Mesenchymal stem cell (in vitro differentiated cells and primary cell): ENCODE measurements at regions not wholly inside any gene's neighbourhood (a gene's known extent, or its start where the extent isn't known, plus 50 kb on each side); places are given as distances from the start of the nearest gene placed in this dataset.

Source experiments
- DNase-seq: peaks from one replicate; pipeline ENCODE4 v3.0.0-alpha.2; 2013
- H2AFZ ChIP-seq: one replicate; pipeline ENCODE4 v1.6.1; 2013; ENCODE audit warnings: low read depth, mild to moderate bottlenecking, control low read depth, inconsistent platforms, low read length, moderate library complexity
- H2AK5ac ChIP-seq: 2 replicates; pipeline ENCODE4 v1.6.1; 2013; ENCODE audit warnings: low read length, moderate library complexity, mild to moderate bottlenecking, inconsistent platforms; ENCODE audit not compliant: severe bottlenecking
- H2BK120ac ChIP-seq: one replicate; pipeline ENCODE4 v1.6.1; 2013; ENCODE audit warnings: low read depth, mild to moderate bottlenecking, inconsistent platforms, low read length, moderate library complexity
- H2BK12ac ChIP-seq, 2 experiments: one replicate each; pipeline ENCODE4 v1.6.1; 2013; ENCODE audit warnings: inconsistent platforms in 2 of 2, low read length in 2 of 2, mild to moderate bottlenecking in 2 of 2, moderate library complexity in 2 of 2, control low read depth in 1 of 2
- H2BK15ac ChIP-seq: one replicate; pipeline ENCODE4 v1.6.1; 2013; ENCODE audit warnings: mild to moderate bottlenecking, low read depth, inconsistent platforms; ENCODE audit not compliant: poor library complexity, severe bottlenecking
- H2BK5ac ChIP-seq: 2 replicates; pipeline ENCODE4 v1.6.1; 2013; ENCODE audit warnings: low read depth, mild to moderate bottlenecking, low read length, control low read depth, inconsistent platforms; ENCODE audit not compliant: poor library complexity, severe bottlenecking
- H3K14ac ChIP-seq, 2 experiments: one replicate each; pipeline ENCODE4 v1.6.1; 2013; ENCODE audit warnings: inconsistent platforms in 2 of 2, low read length in 2 of 2, control low read depth in 1 of 2, mild to moderate bottlenecking in 1 of 2, moderate library complexity in 1 of 2
- H3K18ac ChIP-seq, 2 experiments: one replicate each; pipeline ENCODE4 v1.6.1; 2013; ENCODE audit warnings: inconsistent platforms in 2 of 2, low read length in 2 of 2, control low read depth in 1 of 2, low read depth in 1 of 2, mild to moderate bottlenecking in 1 of 2
- H3K23ac ChIP-seq, 2 experiments: one replicate each; pipeline ENCODE4 v1.6.1; 2013; ENCODE audit warnings: inconsistent platforms in 2 of 2, low read length in 2 of 2, mild to moderate bottlenecking in 2 of 2, moderate library complexity in 2 of 2, control low read depth in 1 of 2
- H3K27ac ChIP-seq: 2 replicates; pipeline ENCODE4 v1.5.1; 2013; ENCODE audit warnings: mild to moderate bottlenecking, moderate library complexity, low read length, control low read depth, inconsistent platforms; ENCODE audit not compliant: poor library complexity, severe bottlenecking
- H3K27me3 ChIP-seq, 2 experiments: 2 replicates each; pipeline versions ENCODE4 v1.6.1 to v1.7.0; 2013; ENCODE audit warnings: low read length in 2 of 2, mild to moderate bottlenecking in 2 of 2, moderate library complexity in 2 of 2, control low read depth in 1 of 2, inconsistent platforms in 1 of 2; ENCODE audit not compliant: control insufficient read depth in 1 of 2, insufficient read depth in 1 of 2
- H3K36me3 ChIP-seq, 2 experiments: 2 replicates each; pipeline versions ENCODE4 v1.6.1 to v1.7.0; 2013; ENCODE audit warnings: low read length in 2 of 2, control low read depth in 1 of 2, inconsistent platforms in 1 of 2, low read depth in 1 of 2, mild to moderate bottlenecking in 1 of 2; ENCODE audit not compliant: insufficient read depth in 2 of 2, control insufficient read depth in 1 of 2
- H3K4ac ChIP-seq, 2 experiments: one replicate each; pipeline ENCODE4 v1.6.1; 2013; ENCODE audit warnings: inconsistent platforms in 2 of 2, low read length in 2 of 2, mild to moderate bottlenecking in 2 of 2, moderate library complexity in 2 of 2, control low read depth in 1 of 2, low read depth in 1 of 2
- H3K4me1 ChIP-seq: 2 replicates; pipeline ENCODE4 v1.6.1; 2013; ENCODE audit warnings: low read depth, low read length, control low read depth; ENCODE audit not compliant: control insufficient read depth, insufficient read depth
- H3K4me2 ChIP-seq: 2 replicates; pipeline ENCODE4 v1.6.1; 2013; ENCODE audit warnings: low read length, mild to moderate bottlenecking, inconsistent platforms; ENCODE audit not compliant: poor library complexity, severe bottlenecking
- H3K4me3 ChIP-seq, 2 experiments: 2 replicates each; pipeline versions ENCODE4 v1.5.1 to v1.7.0; 2013; ENCODE audit warnings: low read length in 2 of 2, mild to moderate bottlenecking in 2 of 2, control low read depth in 1 of 2, low read depth in 1 of 2; ENCODE audit not compliant: insufficient read depth in 1 of 2
- H3K79me1 ChIP-seq: replicated peaks from 2 replicates; pipeline ENCODE4 v1.6.1; 2013; ENCODE audit warnings: mild to moderate bottlenecking, control low read depth, low read length, inconsistent platforms; ENCODE audit not compliant: poor library complexity, severe bottlenecking
- H3K9ac ChIP-seq: 2 replicates; pipeline ENCODE4 v1.7.0; 2013; ENCODE audit warnings: mild to moderate bottlenecking, low read length, moderate library complexity
- H3K9me3 ChIP-seq: 2 replicates; pipeline ENCODE4 v1.7.0; 2013; ENCODE audit warnings: mild to moderate bottlenecking, low read length; ENCODE audit not compliant: control insufficient read depth
- H4K8ac ChIP-seq: one replicate; pipeline ENCODE4 v1.6.1; 2013; ENCODE audit warnings: inconsistent platforms, mild to moderate bottlenecking, low read length, moderate library complexity
- H4K91ac ChIP-seq: one replicate; pipeline ENCODE4 v1.6.1; 2013; ENCODE audit warnings: mild to moderate bottlenecking, low read length, inconsistent platforms
- WGBS: methylation state at CpG from one replicate; pipeline ENCODE4 v1.1.7; 2013; ENCODE audit warnings: mixed read lengths; 5-methylcytosine and 5-hydroxymethylcytosine counted together

- Histone ChIP-seq H3K36me3 (no peaks in the 10 kb centered on the region), H3K23ac (no peak overlapping the region), H3K4me2 (peak overlapping the region; percentile 19), H3K79me1 (no peaks in the 10 kb centered on the region), H2BK120ac (no peak overlapping the region), H3K14ac (no peak overlapping the region), H3K9me3 (no peaks in the 10 kb centered on the region), H2BK12ac (no peak overlapping the region), H3K4ac (no peak overlapping the region), H4K8ac (no peak overlapping the region), H3K4me1 (peaks cover 1% of the 10 kb centered on the region), H4K91ac (no peak overlapping the region), H2BK15ac (no peak overlapping the region), H2BK5ac (no peak overlapping the region), H2AFZ (no peak overlapping the region), H3K27me3 (no peaks in the 10 kb centered on the region), H2AK5ac (no peak overlapping the region), H3K18ac (no peak overlapping the region), H3K27ac (peak overlapping the region; percentile 26), H3K4me3 (no peak overlapping the region), H3K9ac (no peak overlapping the region)
- DNase-seq: no peak
- 60% methylated on average over 4 of the region's 5 CpGs for WGBS
These were observed 283.9 kb downstream of the SDHAF3 start for GRCh38 chr7:97401398-97401797.

GRCh38 chr7:97405835-97406234, 288.3 kb downstream of the SDHAF3 start:
- peaks cover 1% of the 10 kb centered on the region for H3K4me1 ChIP-seq
- no peak overlapping the region for H3K23ac ChIP-seq
- H3K79me1 ChIP-seq: no peaks in the 10 kb centered on the region
- no peak for DNase-seq
- H3K18ac ChIP-seq: no peak overlapping the region
- H3K9ac ChIP-seq: no peak overlapping the region
- H2BK15ac ChIP-seq: no peak overlapping the region
- H3K14ac ChIP-seq: no peak overlapping the region
- no peak overlapping the region for H2AK5ac ChIP-seq
- H4K91ac ChIP-seq: no peak overlapping the region
- H3K4me3 ChIP-seq: no peak overlapping the region
- no peaks in the 10 kb centered on the region for H3K27me3 ChIP-seq
- no peak overlapping the region for H2BK12ac ChIP-seq
- no peak overlapping the region for H3K4me2 ChIP-seq
- no peak overlapping the region for H3K27ac ChIP-seq
- H3K4ac ChIP-seq: no peak overlapping the region
- H2BK5ac ChIP-seq: no peak overlapping the region
- H3K36me3 ChIP-seq: no peaks in the 10 kb centered on the region
- H2BK120ac ChIP-seq: no peak overlapping the region
- no peaks in the 10 kb centered on the region for H3K9me3 ChIP-seq
- H4K8ac ChIP-seq: no peak overlapping the region
- WGBS: no CpG with 5 or more reads among the region's 3 CpGs
- H2AFZ ChIP-seq: no peak overlapping the region

GRCh38 chr7:97407106-97407505, 289.6 kb downstream of the SDHAF3 start:
- Histone ChIP-seq H3K4me2 (no peak overlapping the region), H2AFZ (no peak overlapping the region), H3K79me1 (no peaks in the 10 kb centered on the region), H2BK15ac (no peak overlapping the region), H3K18ac (no peak overlapping the region), H4K8ac (no peak overlapping the region), H3K9me3 (no peaks in the 10 kb centered on the region), H3K4me3 (no peak overlapping the region), H3K23ac (no peak overlapping the region), H3K27ac (no peak overlapping the region), H2AK5ac (no peak overlapping the region), H3K14ac (no peak overlapping the region), H2BK120ac (no peak overlapping the region), H3K9ac (no peak overlapping the region), H3K27me3 (no peaks in the 10 kb centered on the region), H2BK5ac (no peak overlapping the region), H3K36me3 (no peaks in the 10 kb centered on the region), H3K4me1 (no peaks in the 10 kb centered on the region), H4K91ac (no peak overlapping the region), H3K4ac (no peak overlapping the region), H2BK12ac (no peak overlapping the region)
- DNase-seq: no peak

DNA sequence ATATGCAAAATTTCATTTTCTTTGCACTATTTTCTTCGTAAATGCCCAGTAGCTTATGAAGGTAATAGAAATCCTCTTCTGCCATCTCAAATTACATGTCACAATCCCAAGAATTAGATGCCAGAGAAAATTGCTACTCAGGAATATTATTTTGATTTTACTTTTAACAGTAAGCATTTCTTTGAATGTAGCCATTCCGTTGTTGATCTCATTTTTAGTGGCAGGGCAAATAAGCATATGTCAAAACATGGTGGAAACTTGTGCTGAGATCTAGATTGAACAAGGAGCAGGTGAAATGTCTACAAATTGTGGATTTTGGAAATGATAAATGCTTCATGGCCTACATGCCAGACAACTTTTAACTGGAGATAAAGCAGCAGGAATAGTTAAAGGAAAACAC, 291.8 kb downstream of the SDHAF3 start:
- Histone ChIP-seq H3K18ac (no peak overlapping the region), H2AFZ (no peak overlapping the region), H3K23ac (no peak overlapping the region), H3K9ac (no peak overlapping the region), H4K91ac (no peak overlapping the region), H3K4me1 (no peaks in the 10 kb centered on the region), H2BK15ac (no peak overlapping the region), H2AK5ac (no peak overlapping the region), H3K4ac (no peak overlapping the region), H3K36me3 (no peaks in the 10 kb centered on the region), H3K4me2 (no peak overlapping the region), H4K8ac (no peak overlapping the region), H3K14ac (no peak overlapping the region), H2BK5ac (no peak overlapping the region), H2BK120ac (no peak overlapping the region), H2BK12ac (no peak overlapping the region), H3K9me3 (peaks cover 4% of the 10 kb centered on the region), H3K4me3 (no peak overlapping the region), H3K79me1 (no peaks in the 10 kb centered on the region), H3K27ac (no peak overlapping the region), H3K27me3 (no peaks in the 10 kb centered on the region)
- WGBS: 61% methylated on average over 1 of the region's 2 CpGs
- no peak for DNase-seq
